HCT116 (cell line): ENCODE measurements at regions not wholly inside any gene's neighbourhood (a gene's known extent, or its start where the extent isn't known, plus 50 kb on each side); places are given as distances from the start of the nearest gene placed in this dataset.
"Not testable (repeated sequence)": the region's sequence is repeated elsewhere in the genome, so short reads cannot be mapped to it uniquely, and the experiment has no call there.

Experiments used
- ATAC-seq: fragments of 200-7000 bp; cut with Tn5 transposase; 2 replicates; pipeline ENCODE4 v1.9.1; 2020; ENCODE audit warnings: mild to moderate bottlenecking, moderate library complexity
- BruUV-seq: library from RNA; stranded (reverse); fragments of 400-500 nt; replicated peaks from 2 replicates; lab custom pipeline; 2021; lab: Mats Ljungman, UMichigan
- CTCF ChIA-PET: fragments of 300-600 bp; sonication (Branson Sonifier 250); formaldehyde crosslinking; loops from one replicate; lab custom pipeline; 2021; ENCODE audit warnings: antibody characterized with exemption; lab: Charles Lee
- POLR2A ChIA-PET: fragments of 300-600, 350-600 bp; sonication (Branson Sonifier 250); formaldehyde crosslinking; loops from one replicate; lab custom pipeline; 2021; ENCODE audit warnings: antibody characterized with exemption; lab: Charles Lee
- RAD21 ChIA-PET, 2 experiments: fragments of 300-600 bp; sonication (Branson Sonifier 250); formaldehyde crosslinking; loops; one replicate each; lab custom pipeline; 2023; ENCODE audit warnings: low total read pairs in 2 of 2; ENCODE audit not compliant: uncharacterized antibody in 2 of 2, unreplicated experiment in 2 of 2, low non-redundant PET in 1 of 2; lab: Charles Lee
- DNase-seq: peaks from one replicate; pipeline ENCODE4 v3.0.0-alpha.2; 2010; ENCODE audit warnings: low read depth, low spot score
- H2AFZ ChIP-seq: fragments of 200-600 bp; shearing (Covaris generic), sonication (generic); 2 replicates; pipeline ENCODE4 v1.6.1; 2017; ENCODE audit warnings: low read depth, mixed run types, mixed read lengths, antibody characterized with exemption, low read length; ENCODE audit not compliant: poor library complexity, severe bottlenecking
- H3K27ac ChIP-seq: 2 replicates; pipeline ENCODE4 v1.5.1; 2012; ENCODE audit warnings: low read depth, low read length
- H3K27me3 ChIP-seq: fragments of 200-600 bp; sonication (generic); 2 replicates; pipeline ENCODE4 v1.6.1; 2016; ENCODE audit warnings: mixed run types, low read length, mixed read lengths; ENCODE audit not compliant: insufficient read depth
- H3K36me3 ChIP-seq, 2 experiments: fragments of 200-500 bp in 1 of 2; fragments of 200-600 bp in 1 of 2; sonication (Bioruptor generic) in 1 of 2; sonication (generic) in 1 of 2; 2 replicates each; pipeline versions ENCODE4 v1.5.1 to v1.6.1; 2014 to 2016; ENCODE audit warnings: low read length in 2 of 2, inconsistent platforms in 1 of 2, mixed read lengths in 1 of 2, mixed run types in 1 of 2; ENCODE audit not compliant: insufficient read depth in 2 of 2, control insufficient read depth in 1 of 2
- H3K4me1 ChIP-seq, 2 experiments: fragments of 200-600 bp in 1 of 2; sonication (generic) in 1 of 2; 2 replicates each; pipeline versions ENCODE4 v1.5.1 to v1.6.1; 2012 to 2017; ENCODE audit warnings: low read length in 2 of 2, inconsistent platforms in 1 of 2, mild to moderate bottlenecking in 1 of 2, mixed read lengths in 1 of 2, mixed run types in 1 of 2, moderate library complexity in 1 of 2; ENCODE audit not compliant: insufficient read depth in 2 of 2, control insufficient read depth in 1 of 2
- H3K4me2 ChIP-seq: fragments of 200-600 bp; sonication (generic); 2 replicates; pipeline ENCODE4 v1.6.1; 2017; ENCODE audit warnings: mixed run types, low read length, mixed read lengths
- H3K4me3 ChIP-seq, 2 experiments: fragments of 200-600 bp in 1 of 2; sonication (generic) in 1 of 2; replicated peaks in 1 of 2; 2 replicates each; pipeline ENCODE4 v1.5.1; 2011 to 2016; ENCODE audit warnings: low read length in 2 of 2, control low read depth in 1 of 2, low read depth in 1 of 2, mild to moderate bottlenecking in 1 of 2, mixed read lengths in 1 of 2, mixed run types in 1 of 2
- H3K79me2 ChIP-seq: fragments of 200-600 bp; sonication (generic); 2 replicates; pipeline ENCODE4 v1.6.1; 2017; ENCODE audit warnings: mild to moderate bottlenecking, mixed run types, low read length, moderate library complexity, mixed read lengths; ENCODE audit not compliant: insufficient read depth
- H3K9ac ChIP-seq: fragments of 200-600 bp; sonication (generic); 2 replicates; pipeline ENCODE4 v1.6.1; 2016; ENCODE audit warnings: low read length, mixed read lengths
- H3K9me2 ChIP-seq: fragments of 200-600 bp; sonication (generic), shearing (Covaris generic); 2 replicates; pipeline ENCODE4 v1.6.1; 2017; ENCODE audit warnings: mixed run types, mild to moderate bottlenecking, moderate library complexity; ENCODE audit not compliant: insufficient read depth
- H3K9me3 ChIP-seq, 2 experiments: fragments of 200-500 bp in 1 of 2; fragments of 200-600 bp in 1 of 2; sonication (Bioruptor generic) in 1 of 2; sonication (generic) in 1 of 2; 2 replicates each; pipeline ENCODE4 v1.6.1; 2014 to 2017; ENCODE audit warnings: low read length in 2 of 2, mixed read lengths in 2 of 2, inconsistent platforms in 1 of 2, low read depth in 1 of 2, mild to moderate bottlenecking in 1 of 2, mixed run types in 1 of 2, moderate library complexity in 1 of 2; ENCODE audit not compliant: control insufficient read depth in 1 of 2, insufficient read depth in 1 of 2
- H4K20me1 ChIP-seq: fragments of 200-600 bp; sonication (generic), shearing (Covaris generic); 2 replicates; pipeline ENCODE4 v1.6.1; 2017; ENCODE audit warnings: mixed run types, mild to moderate bottlenecking, moderate library complexity; ENCODE audit not compliant: insufficient read depth
- CBX3 ChIP-seq: IDR thresholded peaks from 2 replicates; pipeline ENCODE4 v1.6.1; 2012; ENCODE audit warnings: low read depth
- SIN3A ChIP-seq: IDR thresholded peaks from 2 replicates; pipeline ENCODE4 v1.6.1; 2012; ENCODE audit warnings: low read depth
- SRF ChIP-seq: IDR thresholded peaks from 2 replicates; pipeline ENCODE4 v1.6.1; 2012; ENCODE audit warnings: low read depth
- intact Hi-C: fragments of 100-400 bp; cut with micrococcal nuclease; formaldehyde crosslinking; loops from 2 replicates; pipeline ENCODE4 v1.10.0; 2022

DNA sequence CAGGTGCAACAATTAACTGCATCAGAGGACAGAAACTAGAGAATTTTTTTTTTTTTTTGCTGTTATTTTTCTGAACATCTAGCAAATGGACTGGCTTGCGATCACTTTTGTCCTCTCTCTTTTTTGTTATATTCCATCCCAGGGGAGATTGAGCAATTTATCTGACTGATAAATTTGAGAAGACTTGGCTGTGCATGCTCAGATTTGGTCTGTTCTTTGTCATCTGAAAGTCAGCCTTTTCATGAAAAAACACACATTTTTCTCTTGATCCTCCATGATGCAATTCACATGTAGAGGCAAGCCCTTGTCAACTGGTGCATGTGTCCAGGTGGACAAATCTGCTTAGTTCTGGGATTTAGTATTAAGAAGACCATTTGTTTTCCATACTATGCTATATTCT is 309.3 kb downstream of the LRRC3B start:
- BruUV-seq: no TSS peak

DNA sequence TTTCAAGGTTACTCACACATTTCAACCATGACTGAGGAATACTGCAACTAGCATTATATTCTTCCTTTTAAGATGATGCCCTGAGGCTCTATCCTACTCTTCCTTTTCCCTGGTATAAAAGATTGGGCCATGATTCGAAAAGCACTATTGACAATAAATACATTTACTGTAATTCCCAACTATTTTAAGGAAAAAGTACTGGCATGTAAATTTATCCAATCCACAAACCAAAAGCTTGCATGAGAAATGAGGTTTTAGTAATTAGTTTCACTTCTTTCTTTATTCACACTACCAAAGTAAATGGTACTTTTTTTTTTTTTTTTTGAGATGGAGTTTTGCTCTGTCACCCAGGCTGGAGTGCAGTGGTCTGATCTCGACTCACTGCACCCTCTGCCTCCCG is 310.2 kb downstream of the LRRC3B start:
- intact Hi-C loops: no loop called here

More for the DNA sequence above, 309.3 kb downstream of the LRRC3B start:
- ChIA-PET RAD21 (no interaction called here), POLR2A (no interaction called here), CTCF (no interaction called here)
- Histone ChIP-seq H3K27me3 (no peaks in the 10 kb centered on the region), H3K9me3 (no peaks in the 10 kb centered on the region; a peak in 1 of 4 replicates), H4K20me1 (no peaks in the 10 kb centered on the region), H3K36me3 (no peaks in the 10 kb centered on the region), H3K4me2 (no peak overlapping the region), H3K4me3 (no peak overlapping the region), H3K79me2 (no peaks in the 10 kb centered on the region), H3K4me1 (no peaks in the 10 kb centered on the region), H3K27ac (no peak overlapping the region), H3K9ac (no peak overlapping the region)
- ATAC-seq: no peak
- no peak for TF ChIP-seq CBX3
- no peak for TF ChIP-seq SIN3A
- TF ChIP-seq, all 23 proteins: peak for 0
- no peaks in the 10 kb centered on the region for H3K9me2 ChIP-seq
- H2AFZ ChIP-seq: no peak overlapping the region
- intact Hi-C loops: no loop called here
- no peak for DNase-seq

DNA sequence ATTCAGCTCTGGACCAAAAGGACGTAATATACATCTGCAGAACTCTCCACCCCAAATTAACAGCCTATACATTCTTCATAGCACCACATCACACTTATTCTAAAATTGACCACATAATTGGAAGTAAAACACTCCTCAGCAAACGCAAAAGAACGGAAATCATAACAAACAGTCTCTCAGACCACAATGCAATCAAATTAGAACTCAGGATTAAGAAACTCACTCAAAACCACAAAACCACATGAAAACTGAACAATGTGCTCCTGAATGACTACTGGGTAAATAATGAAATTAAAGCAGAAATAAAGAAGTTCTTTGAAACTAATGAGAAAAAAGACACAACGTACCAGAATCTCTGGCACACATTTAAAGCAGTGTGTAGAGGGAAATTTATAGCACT is 322.9 kb downstream of the LRRC3B start:
- H3K9me3 ChIP-seq, H3K9me2 ChIP-seq, H3K27ac ChIP-seq, H3K4me1 ChIP-seq, H4K20me1 ChIP-seq, H3K79me2 ChIP-seq, CTCF ChIA-PET, ATAC-seq, H3K36me3 ChIP-seq, H2AFZ ChIP-seq, H3K27me3 ChIP-seq, H3K4me2 ChIP-seq, DNase-seq, H3K9ac ChIP-seq, intact Hi-C loops, RAD21 ChIA-PET, POLR2A ChIA-PET, BruUV-seq, H3K4me3 ChIP-seq: not testable (repeated sequence)

More for the DNA sequence above, 310.2 kb downstream of the LRRC3B start:
- Histone ChIP-seq H3K9me3 (no peaks in the 10 kb centered on the region; a peak in 1 of 4 replicates), H3K79me2 (no peaks in the 10 kb centered on the region), H3K27me3 (no peaks in the 10 kb centered on the region), H3K36me3 (no peaks in the 10 kb centered on the region), H3K4me2 (no peak overlapping the region), H3K27ac (no peak overlapping the region), H3K4me3 (no peak overlapping the region)
- no peak for TF ChIP-seq CBX3
- no peak for TF ChIP-seq SRF
- TF ChIP-seq, all 23 proteins: peak for 0
- ChIA-PET RAD21 (no interaction called here), CTCF (no interaction called here), POLR2A (no interaction called here)
- H2AFZ ChIP-seq: no peak overlapping the region
- no peak overlapping the region for H3K9ac ChIP-seq
- no TSS peak for BruUV-seq
- ATAC-seq (no peak), DNase-seq (no peak)
- H3K4me1 ChIP-seq: no peaks in the 10 kb centered on the region
- H4K20me1 ChIP-seq: no peaks in the 10 kb centered on the region
- H3K9me2 ChIP-seq: no peaks in the 10 kb centered on the region
